ENCODE measurements at regions not wholly inside any gene's neighbourhood (a gene's known extent, or its start where the extent isn't known, plus 50 kb on each side); places are given as distances from the start of the nearest gene placed in this dataset.

DNA sequence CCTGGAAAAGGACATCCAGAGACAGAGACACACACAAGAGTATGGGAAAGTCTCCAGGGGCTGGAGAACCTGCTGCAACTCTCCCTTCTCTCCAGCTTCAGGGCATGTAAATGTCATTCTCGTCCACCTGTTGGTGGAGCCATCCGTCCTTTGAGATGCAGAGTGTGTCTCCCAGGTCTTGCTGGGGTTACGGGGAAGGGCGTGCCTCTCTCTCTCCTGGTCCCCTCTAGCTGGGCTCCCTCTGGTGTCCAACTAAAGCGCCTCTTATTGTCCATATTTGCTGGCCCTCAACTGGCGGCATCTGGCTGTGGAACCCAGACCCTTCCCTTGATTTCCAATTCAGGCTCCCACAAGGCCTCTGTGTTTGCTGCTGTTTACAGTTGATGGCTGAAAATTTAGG, 244.1 kb downstream of the BMP7 start:
- TF ChIP-seq POLR2AphosphoS5 (IDR thresholded peaks at IDR 0.05; ENCODE audit: low read depth, low read length) (no peak), POLR2A (IDR thresholded peaks at IDR 0.05; ENCODE audit: low read depth, low read length) (no peak), TAF1 (IDR thresholded peaks at IDR 0.05; ENCODE audit: borderline replicate concordance, low read depth, low read length) (no peak)
